Ishikawa (cell line): ENCODE measurements at regions not wholly inside any gene's neighbourhood (a gene's known extent, or its start where the extent isn't known, plus 50 kb on each side); places are given as distances from the start of the nearest gene placed in this dataset.

Experiments used
- CEBPB ChIP-seq: IDR thresholded peaks from 2 replicates; pipeline ENCODE4 v1.6.1; 2012
- CREB1 ChIP-seq: IDR thresholded peaks from 2 replicates; pipeline ENCODE4 v1.6.1; 2012; ENCODE audit warnings: low read depth
- EGR1 ChIP-seq: IDR thresholded peaks from 2 replicates; pipeline ENCODE4 v1.6.1; 2012
- EP300 ChIP-seq: IDR thresholded peaks from 2 replicates; pipeline ENCODE4 v1.6.1; 2012; ENCODE audit warnings: borderline replicate concordance
- FOXM1 ChIP-seq: IDR thresholded peaks from 2 replicates; pipeline ENCODE4 v1.6.1; 2012; ENCODE audit warnings: low read depth, borderline replicate concordance
- MAX ChIP-seq: IDR thresholded peaks from 2 replicates; pipeline ENCODE4 v1.6.1; 2012
- NFIC ChIP-seq: IDR thresholded peaks from 2 replicates; pipeline ENCODE4 v1.6.1; 2012
- RAD21 ChIP-seq: IDR thresholded peaks from 2 replicates; pipeline ENCODE4 v1.6.1; 2012; ENCODE audit warnings: low read depth
- REST ChIP-seq: IDR thresholded peaks from 2 replicates; pipeline ENCODE4 v1.6.1; 2012; ENCODE audit warnings: low read depth, mild to moderate bottlenecking
- TAF1 ChIP-seq: IDR thresholded peaks from 2 replicates; pipeline ENCODE4 v1.6.1; 2012; ENCODE audit warnings: low read depth, mild to moderate bottlenecking
- TCF12 ChIP-seq: IDR thresholded peaks from 2 replicates; pipeline ENCODE4 v1.6.1; 2012; ENCODE audit warnings: low read depth
- TEAD4 ChIP-seq: IDR thresholded peaks from 2 replicates; pipeline ENCODE4 v1.6.1; 2012
- YY1 ChIP-seq: IDR thresholded peaks from 2 replicates; pipeline ENCODE4 v1.6.1; 2012; ENCODE audit warnings: low read depth
- ZBTB7A ChIP-seq: IDR thresholded peaks from 2 replicates; pipeline ENCODE4 v1.6.1; 2012; ENCODE audit warnings: low read depth
- TF ChIP-seq, protein P1 (sequence below): IDR thresholded peaks from 2 replicates; pipeline ENCODE4 v1.6.1; 2012

DNA sequence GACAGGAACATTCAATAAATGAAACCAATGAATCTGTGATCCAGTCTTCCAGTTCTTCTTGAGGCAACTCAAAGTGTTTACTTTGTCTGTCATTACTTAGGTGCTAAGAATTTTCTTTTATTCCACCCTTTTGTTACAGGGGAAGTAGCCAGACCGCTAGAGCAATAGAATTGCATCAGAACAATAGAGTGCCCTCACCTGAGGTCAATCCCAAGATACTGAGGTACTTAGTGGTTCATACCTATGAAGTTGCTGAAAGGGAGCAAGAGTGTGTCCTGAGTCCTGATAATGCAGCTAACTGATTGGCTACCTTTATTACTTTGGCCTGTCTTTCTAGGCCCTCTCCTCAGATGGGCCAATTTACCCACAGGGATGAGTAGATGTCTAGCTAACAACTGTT lies 359.4 kb upstream of the KCNH7 start:
- TF ChIP-seq RAD21 (no peak), MAX (no peak), TAF1 (no peak), NFIC (no peak), REST (no peak), FOXM1 (no peak), TCF12 (no peak), EGR1 (no peak), TEAD4 (no peak), CEBPB (no peak), CREB1 (no peak), ZBTB7A (no peak), YY1 (no peak), EP300 (no peak)
- TF ChIP-seq, protein P1, sequence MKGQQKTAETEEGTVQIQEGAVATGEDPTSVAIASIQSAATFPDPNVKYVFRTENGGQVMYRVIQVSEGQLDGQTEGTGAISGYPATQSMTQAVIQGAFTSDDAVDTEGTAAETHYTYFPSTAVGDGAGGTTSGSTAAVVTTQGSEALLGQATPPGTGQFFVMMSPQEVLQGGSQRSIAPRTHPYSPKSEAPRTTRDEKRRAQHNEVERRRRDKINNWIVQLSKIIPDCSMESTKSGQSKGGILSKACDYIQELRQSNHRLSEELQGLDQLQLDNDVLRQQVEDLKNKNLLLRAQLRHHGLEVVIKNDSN = no peak

DNA sequence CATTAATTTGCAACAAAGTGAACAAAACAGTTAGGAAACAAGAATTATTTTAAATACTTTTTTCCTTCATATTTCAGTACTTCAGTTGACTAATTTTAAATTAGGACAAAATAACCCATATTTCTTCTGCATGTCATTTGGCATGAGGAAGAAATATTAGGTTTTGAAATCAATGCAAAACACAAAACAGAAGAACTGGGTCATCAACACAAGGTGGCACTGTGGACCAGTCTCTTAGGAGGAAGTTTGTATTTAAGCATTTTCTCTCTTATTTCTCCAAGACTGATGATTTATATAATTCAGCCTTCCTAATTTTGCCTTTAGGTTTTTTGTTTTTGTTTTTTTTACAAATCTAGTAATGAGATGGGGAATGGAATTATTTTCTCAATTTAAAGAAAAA lies 352.8 kb upstream of the KCNH7 start:
- TF ChIP-seq TEAD4 (no peak), RAD21 (peak; percentile 75)

DNA sequence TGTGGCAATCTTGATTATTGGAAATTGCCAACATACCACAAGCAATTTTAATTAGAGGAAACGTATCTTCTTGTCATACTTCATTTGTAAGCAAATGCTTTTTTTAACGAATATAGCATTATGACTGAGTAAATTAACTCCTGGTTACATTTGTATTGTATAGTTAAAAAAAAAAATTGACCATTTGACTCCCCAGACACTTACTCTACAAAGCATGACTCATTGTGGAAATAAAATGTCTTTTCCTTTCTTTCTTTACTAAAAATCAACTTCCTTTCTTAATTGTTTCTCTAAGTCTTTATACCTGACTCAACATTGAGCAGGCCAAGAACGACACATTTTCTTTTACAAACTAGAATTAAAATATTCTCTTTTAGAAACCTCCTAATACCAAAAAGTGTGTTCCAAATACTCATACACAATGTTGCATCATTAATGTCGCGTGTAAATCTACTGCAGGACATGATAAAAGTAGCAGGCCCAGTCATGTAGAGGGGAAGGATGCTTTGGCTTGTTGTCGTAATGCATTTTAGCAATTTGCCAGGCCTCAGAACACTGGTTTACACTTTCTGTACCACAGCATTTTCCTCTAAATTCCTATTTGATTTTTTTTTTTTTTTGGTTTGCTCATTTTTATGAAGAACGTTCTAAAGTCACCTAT lies 349.6 kb upstream of the KCNH7 start:
- TF ChIP-seq MAX (no peak), CREB1 (no peak), EP300 (no peak), RAD21 (no peak), TEAD4 (no peak)

- no peak for TF ChIP-seq CEBPB
- TF ChIP-seq EGR1 = no peak
- TF ChIP-seq CREB1 = no peak
- no peak for TF ChIP-seq ZBTB7A
These were observed 348.6 kb upstream of the KCNH7 start for GRCh38 chr2:163187119-163187518.

- TF ChIP-seq TCF12 = no peak
- no peak for TF ChIP-seq ZBTB7A
- TF ChIP-seq TEAD4 = no peak
- no peak for TF ChIP-seq EP300
- TF ChIP-seq RAD21 = no peak
- no peak for TF ChIP-seq EGR1
These were observed 346.6 kb upstream of the KCNH7 start for GRCh38 chr2:163185160-163185559.

DNA sequence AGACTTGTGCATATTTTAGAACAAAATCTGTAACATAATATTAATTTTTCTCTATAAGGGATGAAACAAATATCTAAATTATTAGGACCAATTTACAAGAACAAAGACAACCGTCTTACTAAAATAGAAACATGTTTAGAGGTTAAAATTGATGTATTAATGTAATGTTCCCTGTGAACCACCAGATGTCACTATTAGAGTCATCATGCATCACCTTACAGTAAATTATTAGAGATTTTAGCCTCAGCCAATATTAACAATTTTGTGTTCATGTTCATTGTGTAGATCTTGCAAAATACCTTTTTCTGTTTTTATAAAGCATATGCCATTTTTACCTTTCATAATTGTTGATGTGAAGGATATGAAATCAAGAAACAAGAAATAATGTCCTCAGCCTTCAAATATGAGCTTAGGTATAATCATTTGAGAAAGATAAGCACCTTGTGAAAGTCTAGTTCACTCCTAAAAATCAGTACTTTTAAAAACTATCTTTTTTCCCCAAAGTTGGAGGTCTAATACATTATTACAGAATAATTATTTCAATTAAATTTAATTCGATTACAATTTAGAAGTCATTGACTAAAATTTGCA lies 344.3 kb upstream of the KCNH7 start:
- TF ChIP-seq EP300 (no peak), RAD21 (peak; percentile 65), CREB1 (no peak), MAX (no peak)

- no peak for TF ChIP-seq MAX
- TF ChIP-seq YY1 = no peak
- no peak for TF ChIP-seq FOXM1
- no peak for TF ChIP-seq TCF12
- no peak for TF ChIP-seq CEBPB
- no peak for TF ChIP-seq EGR1
- TF ChIP-seq REST = no peak
- no peak for TF ChIP-seq RAD21
- TF ChIP-seq TAF1 = no peak
- no peak for TF ChIP-seq EP300
These were observed 339.0 kb upstream of the KCNH7 start for GRCh38 chr2:163177592-163177991.
